ENCODE measurements at regions not wholly inside any gene's neighbourhood (a gene's known extent, or its start where the extent isn't known, plus 50 kb on each side); places are given as distances from the start of the nearest gene placed in this dataset.
A peak's percentile ranks its signal among the peaks of the same experiment; 100 is the strongest.

- TF ChIP-seq KLF9 (tag by site-specific recombination; IDR thresholded peaks at IDR 0.05; ENCODE audit: low read depth) (no peak), ZNF514 (tag by site-specific recombination; IDR thresholded peaks at IDR 0.05) (no peak), ZNF501 (tag by site-specific recombination; IDR thresholded peaks at IDR 0.05) (no peak), ZNF510 (tag by site-specific recombination; IDR thresholded peaks at IDR 0.05; ENCODE audit: insufficient replicate concordance) (peak; percentile 42), ZNF433 (tag by site-specific recombination; IDR thresholded peaks at IDR 0.05; ENCODE audit: low read depth) (peak; percentile 66), ZNF394 (tag by site-specific recombination; IDR thresholded peaks at IDR 0.05; ENCODE audit: borderline replicate concordance) (peak; percentile 92), ZNF629 (tag by site-specific recombination; IDR thresholded peaks at IDR 0.05) (no peak), GLI4 (tag by site-specific recombination; IDR thresholded peaks at IDR 0.05) (no peak), ZNF518A (tag by site-specific recombination; conservative IDR thresholded peaks at IDR 0.05; ENCODE audit: low read depth) (peak; percentile 78), ZNF660 (tag by site-specific recombination; IDR thresholded peaks at IDR 0.05) (no peak), ZNF26 (tag by site-specific recombination; IDR thresholded peaks at IDR 0.05) (no peak), ZNF354C (tag by site-specific recombination; IDR thresholded peaks at IDR 0.05; ENCODE audit: borderline replicate concordance, low read depth) (0 out of 2 replicates have a peak, but pooled peaks have one; percentile 23), ZNF654 (tag by site-specific recombination; IDR thresholded peaks at IDR 0.05; ENCODE audit: low read depth) (peak; percentile 16; the same call in 1 of the 2 replicates), ZNF623 (tag by site-specific recombination; IDR thresholded peaks at IDR 0.05) (peak; percentile 52; the same call in 1 of the 2 replicates)
- TF ChIP-seq, protein P1, sequence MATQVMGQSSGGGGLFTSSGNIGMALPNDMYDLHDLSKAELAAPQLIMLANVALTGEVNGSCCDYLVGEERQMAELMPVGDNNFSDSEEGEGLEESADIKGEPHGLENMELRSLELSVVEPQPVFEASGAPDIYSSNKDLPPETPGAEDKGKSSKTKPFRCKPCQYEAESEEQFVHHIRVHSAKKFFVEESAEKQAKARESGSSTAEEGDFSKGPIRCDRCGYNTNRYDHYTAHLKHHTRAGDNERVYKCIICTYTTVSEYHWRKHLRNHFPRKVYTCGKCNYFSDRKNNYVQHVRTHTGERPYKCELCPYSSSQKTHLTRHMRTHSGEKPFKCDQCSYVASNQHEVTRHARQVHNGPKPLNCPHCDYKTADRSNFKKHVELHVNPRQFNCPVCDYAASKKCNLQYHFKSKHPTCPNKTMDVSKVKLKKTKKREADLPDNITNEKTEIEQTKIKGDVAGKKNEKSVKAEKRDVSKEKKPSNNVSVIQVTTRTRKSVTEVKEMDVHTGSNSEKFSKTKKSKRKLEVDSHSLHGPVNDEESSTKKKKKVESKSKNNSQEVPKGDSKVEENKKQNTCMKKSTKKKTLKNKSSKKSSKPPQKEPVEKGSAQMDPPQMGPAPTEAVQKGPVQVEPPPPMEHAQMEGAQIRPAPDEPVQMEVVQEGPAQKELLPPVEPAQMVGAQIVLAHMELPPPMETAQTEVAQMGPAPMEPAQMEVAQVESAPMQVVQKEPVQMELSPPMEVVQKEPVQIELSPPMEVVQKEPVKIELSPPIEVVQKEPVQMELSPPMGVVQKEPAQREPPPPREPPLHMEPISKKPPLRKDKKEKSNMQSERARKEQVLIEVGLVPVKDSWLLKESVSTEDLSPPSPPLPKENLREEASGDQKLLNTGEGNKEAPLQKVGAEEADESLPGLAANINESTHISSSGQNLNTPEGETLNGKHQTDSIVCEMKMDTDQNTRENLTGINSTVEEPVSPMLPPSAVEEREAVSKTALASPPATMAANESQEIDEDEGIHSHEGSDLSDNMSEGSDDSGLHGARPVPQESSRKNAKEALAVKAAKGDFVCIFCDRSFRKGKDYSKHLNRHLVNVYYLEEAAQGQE (tag by site-specific recombination; IDR thresholded peaks at IDR 0.05), result 0 out of 2 replicates have a peak, but pooled peaks have one; percentile 23
Measured at GRCh38 chr6:42511803-42512422, 51.9 kb upstream of the UBR2 start (continued).

GRCh38 chr6:42510795-42511194 is 53.0 kb upstream of the UBR2 start:
- ChIA-PET POLR2A (no interaction called here), CTCF (interaction anchor here (0.6 to 5.0 kb wide), 3 partner anchors 21 to 269 kb away, joined by 6 to 29 read pairs (median 6); no protein-coding TSS in a partner anchor)
- H3K27ac ChIP-seq (ENCODE audit: extremely low read depth, low read depth, low read length), result no peak overlapping the region
- H3K36me3 ChIP-seq (ENCODE audit: control insufficient read depth in 2 of 2, insufficient read depth in 1 of 2, low read length in 2 of 2), result no peaks in the 10 kb centered on the region
- H3K4me3 ChIP-seq (ENCODE audit: low read depth, low read length), result no peak overlapping the region
- H3K4me1 ChIP-seq (ENCODE audit: control insufficient read depth, insufficient read depth, low read length), result no peaks in the 10 kb centered on the region
- no peaks in the 10 kb centered on the region for H3K9me3 ChIP-seq (ENCODE audit: control insufficient read depth, insufficient read depth, low read depth, low read length)
- TF ChIP-seq, protein P2, sequence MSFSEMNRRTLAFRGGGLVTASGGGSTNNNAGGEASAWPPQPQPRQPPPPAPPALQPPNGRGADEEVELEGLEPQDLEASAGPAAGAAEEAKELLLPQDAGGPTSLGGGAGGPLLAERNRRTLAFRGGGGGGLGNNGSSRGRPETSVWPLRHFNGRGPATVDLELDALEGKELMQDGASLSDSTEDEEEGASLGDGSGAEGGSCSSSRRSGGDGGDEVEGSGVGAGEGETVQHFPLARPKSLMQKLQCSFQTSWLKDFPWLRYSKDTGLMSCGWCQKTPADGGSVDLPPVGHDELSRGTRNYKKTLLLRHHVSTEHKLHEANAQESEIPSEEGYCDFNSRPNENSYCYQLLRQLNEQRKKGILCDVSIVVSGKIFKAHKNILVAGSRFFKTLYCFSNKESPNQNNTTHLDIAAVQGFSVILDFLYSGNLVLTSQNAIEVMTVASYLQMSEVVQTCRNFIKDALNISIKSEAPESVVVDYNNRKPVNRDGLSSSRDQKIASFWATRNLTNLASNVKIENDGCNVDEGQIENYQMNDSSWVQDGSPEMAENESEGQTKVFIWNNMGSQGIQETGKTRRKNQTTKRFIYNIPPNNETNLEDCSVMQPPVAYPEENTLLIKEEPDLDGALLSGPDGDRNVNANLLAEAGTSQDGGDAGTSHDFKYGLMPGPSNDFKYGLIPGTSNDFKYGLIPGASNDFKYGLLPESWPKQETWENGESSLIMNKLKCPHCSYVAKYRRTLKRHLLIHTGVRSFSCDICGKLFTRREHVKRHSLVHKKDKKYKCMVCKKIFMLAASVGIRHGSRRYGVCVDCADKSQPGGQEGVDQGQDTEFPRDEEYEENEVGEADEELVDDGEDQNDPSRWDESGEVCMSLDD (tag by site-specific recombination; IDR thresholded peaks at IDR 0.05), result no peak
- no peak for TF ChIP-seq ZNF580 (tag by site-specific recombination; IDR thresholded peaks at IDR 0.05)
- no peak for TF ChIP-seq ZNF513 (tag by site-specific recombination; IDR thresholded peaks at IDR 0.05)
- TF ChIP-seq ZNF423 (tag by site-specific recombination; IDR thresholded peaks at IDR 0.05), result no peak
- TF ChIP-seq ZNF132 (tag by site-specific recombination; IDR thresholded peaks at IDR 0.05; ENCODE audit: borderline replicate concordance), result no peak
- TF ChIP-seq MZF1 (tag by site-specific recombination; IDR thresholded peaks at IDR 0.05; ENCODE audit: borderline replicate concordance), result no peak
